GM21526 (cell line): ENCODE measurements at regions not wholly inside any gene's neighbourhood (a gene's known extent, or its start where the extent isn't known, plus 50 kb on each side); places are given as distances from the start of the nearest gene placed in this dataset.
"Not testable (repeated sequence)": the region's sequence is repeated elsewhere in the genome, so short reads cannot be mapped to it uniquely, and the experiment has no call there.

ENCODE experiments used
- ATAC-seq: cut with Tn5 transposase; IDR thresholded peaks from one replicate; pipeline ENCODE4 v1.9.1; 2021; ENCODE audit warnings: moderate library complexity; ENCODE audit not compliant: unreplicated experiment, low FRiP score

- no peak for ATAC-seq
Observed at GRCh38 chr7:17043012-17043877, 161.5 kb upstream of the AGR3 start.

GRCh38 chr7:17044396-17044795 lies 162.6 kb upstream of the AGR3 start:
- no peak for ATAC-seq

GRCh38 chr7:17044861-17045260 lies 163.1 kb upstream of the AGR3 start:
- ATAC-seq: no peak

- ATAC-seq: no peak
Observed at GRCh38 chr7:17046259-17046658, 164.5 kb upstream of the AGR3 start.

GRCh38 chr7:17046666-17047065 lies 164.9 kb upstream of the AGR3 start:
- no peak for ATAC-seq

GRCh38 chr7:17053164-17053563 lies 171.4 kb upstream of the AGR3 start:
- ATAC-seq: not testable (repeated sequence)

- no peak for ATAC-seq
Observed at GRCh38 chr7:17054206-17054605, 172.4 kb upstream of the AGR3 start.

GRCh38 chr7:17054836-17055235 lies 173.1 kb upstream of the AGR3 start:
- no peak for ATAC-seq

GRCh38 chr7:17055596-17055995 lies 173.8 kb upstream of the AGR3 start:
- ATAC-seq: no peak

- ATAC-seq: no peak
Observed at GRCh38 chr7:17056491-17057142, 174.8 kb upstream of the AGR3 start.

- no peak for ATAC-seq
Observed at GRCh38 chr7:17057143-17057509, 175.3 kb upstream of the AGR3 start.

- ATAC-seq: no peak
Observed at GRCh38 chr7:17058568-17058967, 176.8 kb upstream of the AGR3 start.

GRCh38 chr7:17060051-17060450 lies 178.3 kb upstream of the AGR3 start:
- no peak for ATAC-seq

GRCh38 chr7:17061443-17061842 lies 179.7 kb upstream of the AGR3 start:
- ATAC-seq: no peak

GRCh38 chr7:17062151-17063044 lies 180.6 kb upstream of the AGR3 start:
- no peak for ATAC-seq

GRCh38 chr7:17063045-17063383 lies 181.2 kb upstream of the AGR3 start:
- ATAC-seq: no peak

GRCh38 chr7:17067691-17068090 lies 185.9 kb upstream of the AGR3 start:
- ATAC-seq: no peak

GRCh38 chr7:17069146-17069545 lies 187.4 kb upstream of the AGR3 start:
- ATAC-seq: no peak

GRCh38 chr7:17070231-17070708 lies 188.5 kb upstream of the AGR3 start:
- no peak for ATAC-seq

GRCh38 chr7:17071866-17072265 lies 190.1 kb upstream of the AGR3 start:
- ATAC-seq: peak; percentile 80
